Muscle layer of colon (tissue), 2 donors: ENCODE measurements at regions not wholly inside any gene's neighbourhood (a gene's known extent, or its start where the extent isn't known, plus 50 kb on each side); places are given as distances from the start of the nearest gene placed in this dataset.
"Not testable (repeated sequence)": the region's sequence is repeated elsewhere in the genome, so short reads cannot be mapped to it uniquely, and the experiment has no call there.

Source experiments
- H3K27ac ChIP-seq: one replicate; pipeline ENCODE4 v1.7.0; 2013; ENCODE audit warnings: low read depth, mild to moderate bottlenecking, low read length, moderate library complexity
- H3K27me3 ChIP-seq, 2 donors: one replicate each; pipeline ENCODE4 v1.7.0; 2013; ENCODE audit warnings: low read length in 2 of 2, mild to moderate bottlenecking in 2 of 2; ENCODE audit not compliant: insufficient read depth in 2 of 2, control insufficient read depth in 1 of 2
- H3K36me3 ChIP-seq: one replicate; pipeline ENCODE4 v1.7.0; 2013; ENCODE audit warnings: mild to moderate bottlenecking, low read length; ENCODE audit not compliant: insufficient read depth
- H3K4me1 ChIP-seq: one replicate; pipeline ENCODE4 v1.7.0; 2013; ENCODE audit warnings: mild to moderate bottlenecking, low read length; ENCODE audit not compliant: insufficient read depth
- H3K4me3 ChIP-seq, 2 donors: one replicate each; pipeline ENCODE4 v1.7.0; 2013; ENCODE audit warnings: low read length in 2 of 2, low read depth in 1 of 2, mild to moderate bottlenecking in 1 of 2, moderate library complexity in 1 of 2
- H3K9ac ChIP-seq: one replicate; pipeline ENCODE4 v1.7.0; 2013; ENCODE audit warnings: low read length
- H3K9me3 ChIP-seq: one replicate; pipeline ENCODE4 v1.7.0; 2013; ENCODE audit warnings: mild to moderate bottlenecking, low read length
- donor health status: abdominal sarcoma.
- donor health status: Adenocarcinoma of cecum.

DNA sequence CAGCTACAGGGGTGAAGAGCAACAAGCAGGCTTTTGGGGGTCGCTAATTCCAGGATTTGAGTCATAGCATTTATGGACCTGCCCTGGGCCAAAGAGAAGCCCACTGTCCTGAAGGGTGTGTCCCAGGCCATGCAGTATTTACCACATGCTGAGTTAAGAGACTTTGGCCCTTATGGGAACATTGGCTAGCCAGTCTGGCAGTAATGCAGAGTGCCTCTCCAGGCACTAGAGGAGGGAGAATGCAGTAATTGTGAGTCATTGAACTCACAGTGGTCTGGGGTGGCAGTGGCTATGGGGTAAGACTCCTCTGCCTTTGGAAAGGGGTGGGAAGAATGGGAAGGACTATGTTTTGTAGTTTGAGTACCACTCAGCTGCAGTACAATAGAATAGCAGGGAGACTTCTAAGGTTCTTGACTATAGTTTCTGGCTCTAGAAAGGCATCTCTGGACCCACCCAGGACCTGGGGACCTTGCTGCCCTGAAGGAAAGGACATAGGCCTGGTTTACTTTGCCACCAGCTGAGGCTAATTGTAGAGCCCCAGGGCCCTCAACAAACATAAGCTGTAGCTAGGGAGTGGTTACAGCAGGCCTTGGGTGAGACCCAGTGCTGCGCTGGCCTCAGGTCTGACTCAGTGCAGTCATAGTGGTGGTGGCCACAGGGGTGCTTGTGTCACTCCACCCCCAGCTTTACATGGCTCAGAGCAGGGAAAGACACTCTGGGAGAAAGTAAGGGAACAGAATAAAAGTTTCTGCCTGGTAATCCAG lies 520.9 kb downstream of the HTR1B start:
- Histone ChIP-seq H3K4me1 (no peaks in the 10 kb centered on the region), H3K36me3 (no peaks in the 10 kb centered on the region), H3K9ac (no peak overlapping the region), H3K27me3 (no peaks in the 10 kb centered on the region), H3K27ac (no peak overlapping the region), H3K4me3 (no peak overlapping the region), H3K9me3 (no peaks in the 10 kb centered on the region)

DNA sequence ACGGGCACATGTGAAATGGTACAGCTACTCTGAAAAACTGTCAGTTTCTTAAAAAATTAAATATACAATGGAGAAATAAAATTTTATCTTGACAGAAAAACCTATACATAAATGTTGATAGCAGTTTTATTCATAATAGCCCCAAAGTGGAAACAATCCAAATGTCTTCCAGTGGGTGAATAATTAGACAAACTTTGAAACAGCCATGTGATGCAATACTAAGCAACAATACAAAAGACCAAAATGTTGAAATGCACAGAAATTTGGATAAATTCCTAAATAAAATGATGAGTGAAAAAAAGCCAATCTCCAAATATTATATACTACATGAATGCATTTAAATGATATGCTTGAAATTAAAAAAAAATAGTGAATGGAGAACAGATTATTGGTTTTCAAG lies 523.1 kb downstream of the HTR1B start:
- Histone ChIP-seq H3K27ac (no peak overlapping the region), H3K36me3 (no peaks in the 10 kb centered on the region), H3K4me3 (no peak overlapping the region), H3K4me1 (no peaks in the 10 kb centered on the region), H3K27me3 (no peaks in the 10 kb centered on the region), H3K9me3 (no peaks in the 10 kb centered on the region), H3K9ac (no peak overlapping the region)

DNA sequence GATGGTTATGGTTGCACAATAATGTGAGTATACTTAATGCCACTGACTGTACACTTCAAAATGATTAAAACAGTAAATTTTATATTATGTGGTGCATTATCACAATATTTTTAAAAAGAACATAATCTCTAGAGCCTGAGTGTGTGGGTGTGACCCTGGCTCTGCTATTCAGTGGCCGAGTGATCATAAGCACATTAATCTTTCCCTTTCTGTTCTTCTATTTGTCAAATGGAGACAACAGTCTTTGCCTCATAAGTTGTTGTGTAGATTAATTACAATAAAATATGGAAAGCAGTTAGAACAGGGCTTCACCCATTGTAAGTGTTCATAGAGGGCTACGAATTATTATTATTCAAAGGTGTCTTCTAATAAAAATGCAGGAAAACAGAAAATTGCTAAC lies 548.6 kb downstream of the HTR1B start:
- Histone ChIP-seq H3K27ac (no peak overlapping the region), H3K9me3 (no peaks in the 10 kb centered on the region), H3K27me3 (no peaks in the 10 kb centered on the region), H3K36me3 (no peaks in the 10 kb centered on the region), H3K4me3 (no peak overlapping the region), H3K9ac (no peak overlapping the region), H3K4me1 (no peaks in the 10 kb centered on the region)

- not testable (repeated sequence) for H3K9ac ChIP-seq, H3K4me1 ChIP-seq, H3K36me3 ChIP-seq, H3K27ac ChIP-seq, H3K9me3 ChIP-seq, H3K4me3 ChIP-seq, H3K27me3 ChIP-seq
Observed at GRCh38 chr6:76905541-76905940, 557.8 kb downstream of the HTR1B start.

GRCh38 chr6:76892542-76892941 lies 570.7 kb downstream of the HTR1B start:
- H3K27ac ChIP-seq, result no peak overlapping the region
- no peaks in the 10 kb centered on the region for H3K27me3 ChIP-seq
- no peak overlapping the region for H3K9ac ChIP-seq
- no peak overlapping the region for H3K4me3 ChIP-seq
- H3K4me1 ChIP-seq, result no peaks in the 10 kb centered on the region
- H3K36me3 ChIP-seq, result no peaks in the 10 kb centered on the region
- H3K9me3 ChIP-seq, result no peaks in the 10 kb centered on the region

GRCh38 chr6:76888351-76888750 lies 574.9 kb downstream of the HTR1B start:
- H3K4me1 ChIP-seq, result no peaks in the 10 kb centered on the region
- no peak overlapping the region for H3K4me3 ChIP-seq
- H3K9me3 ChIP-seq, result no peaks in the 10 kb centered on the region
- no peaks in the 10 kb centered on the region for H3K36me3 ChIP-seq
- H3K27ac ChIP-seq, result no peak overlapping the region
- H3K27me3 ChIP-seq, result no peaks in the 10 kb centered on the region
- no peak overlapping the region for H3K9ac ChIP-seq

DNA sequence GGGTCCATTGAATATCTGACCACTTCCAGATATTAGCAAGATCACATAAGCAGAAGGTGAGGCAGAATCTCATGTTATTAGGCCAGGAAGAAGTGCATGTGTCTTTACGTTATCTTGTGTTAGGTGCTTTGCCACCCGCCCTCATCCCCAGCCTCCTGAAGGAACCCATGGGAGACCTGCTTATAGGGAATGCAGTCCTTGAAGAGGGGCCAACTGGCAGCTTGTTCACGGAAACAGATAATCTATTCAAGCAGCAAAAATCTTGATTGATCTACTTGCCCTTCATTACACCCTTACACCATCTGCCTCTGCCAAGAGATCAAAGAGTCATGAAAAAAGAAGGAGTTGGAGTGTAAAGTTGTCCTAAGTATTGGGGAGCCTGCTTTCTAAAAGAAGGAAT lies 576.4 kb downstream of the HTR1B start:
- Histone ChIP-seq H3K27me3 (no peaks in the 10 kb centered on the region), H3K9me3 (no peaks in the 10 kb centered on the region), H3K4me3 (no peak overlapping the region)

DNA sequence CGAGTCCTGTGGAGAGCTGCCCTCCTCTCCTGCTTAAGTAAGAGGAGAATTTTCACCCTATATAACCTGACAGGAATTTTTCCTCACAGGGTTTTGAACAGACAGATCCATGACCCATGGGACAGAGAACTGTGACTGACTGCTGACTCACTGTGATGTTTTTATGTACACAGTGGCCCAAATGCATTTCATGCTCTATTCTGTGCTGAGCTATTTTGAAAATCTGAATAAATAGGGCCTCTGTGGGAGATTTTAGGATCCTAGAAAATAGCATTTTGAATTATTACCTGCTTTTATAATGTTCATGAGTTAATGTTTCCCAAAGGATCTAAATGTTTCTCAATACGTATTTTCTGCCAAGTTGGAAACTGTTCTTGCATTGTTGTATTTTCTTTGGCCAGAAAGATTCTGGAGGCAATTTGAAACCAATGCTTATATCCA lies 577.4 kb downstream of the HTR1B start:
- no peak overlapping the region for H3K27ac ChIP-seq
- no peaks in the 10 kb centered on the region for H3K36me3 ChIP-seq
- no peak overlapping the region for H3K9ac ChIP-seq
- H3K4me3 ChIP-seq, result no peak overlapping the region
- no peaks in the 10 kb centered on the region for H3K4me1 ChIP-seq
- H3K27me3 ChIP-seq, result no peaks in the 10 kb centered on the region
- no peaks in the 10 kb centered on the region for H3K9me3 ChIP-seq

More for the DNA sequence above, 576.4 kb downstream of the HTR1B start:
- Histone ChIP-seq H3K9ac (no peak overlapping the region), H3K36me3 (no peaks in the 10 kb centered on the region), H3K4me1 (no peaks in the 10 kb centered on the region), H3K27ac (no peak overlapping the region)

GRCh38 chr6:76881414-76881813 lies 581.9 kb downstream of the HTR1B start:
- no peaks in the 10 kb centered on the region for H3K27me3 ChIP-seq
- H3K4me3 ChIP-seq, result no peak overlapping the region
- no peaks in the 10 kb centered on the region for H3K4me1 ChIP-seq
- H3K36me3 ChIP-seq, result no peaks in the 10 kb centered on the region
- H3K27ac ChIP-seq, result no peak overlapping the region
- no peaks in the 10 kb centered on the region for H3K9me3 ChIP-seq
- no peak overlapping the region for H3K9ac ChIP-seq

- H3K27ac ChIP-seq, result no peak overlapping the region
- H3K4me3 ChIP-seq, result no peak overlapping the region
- no peak overlapping the region for H3K9ac ChIP-seq
- H3K36me3 ChIP-seq, result no peaks in the 10 kb centered on the region
- no peaks in the 10 kb centered on the region for H3K9me3 ChIP-seq
- H3K27me3 ChIP-seq, result no peaks in the 10 kb centered on the region
- H3K4me1 ChIP-seq, result no peaks in the 10 kb centered on the region
Observed at GRCh38 chr6:76876922-76877553, 586.3 kb downstream of the HTR1B start.

GRCh38 chr6:76876430-76876829 lies 586.9 kb downstream of the HTR1B start:
- not testable (repeated sequence) for H3K9ac ChIP-seq, H3K9me3 ChIP-seq, H3K4me3 ChIP-seq, H3K27me3 ChIP-seq, H3K36me3 ChIP-seq, H3K27ac ChIP-seq, H3K4me1 ChIP-seq

GRCh38 chr6:76867182-76867581 lies 596.1 kb downstream of the HTR1B start:
- H3K4me3 ChIP-seq, result no peak overlapping the region
- H3K27ac ChIP-seq, result no peak overlapping the region
- no peaks in the 10 kb centered on the region for H3K4me1 ChIP-seq
- H3K9ac ChIP-seq, result no peak overlapping the region
- no peaks in the 10 kb centered on the region for H3K27me3 ChIP-seq
- H3K9me3 ChIP-seq, result no peaks in the 10 kb centered on the region
- H3K36me3 ChIP-seq, result no peaks in the 10 kb centered on the region
